SW 1271 (cell line): ENCODE measurements at regions not wholly inside any gene's neighbourhood (a gene's known extent, or its start where the extent isn't known, plus 50 kb on each side); places are given as distances from the start of the nearest gene placed in this dataset.

Source experiments
- DNase-seq, 2 experiments: peaks; one replicate each; lab custom pipeline; 2025; lab: John Stamatoyannopoulos, UW

DNA sequence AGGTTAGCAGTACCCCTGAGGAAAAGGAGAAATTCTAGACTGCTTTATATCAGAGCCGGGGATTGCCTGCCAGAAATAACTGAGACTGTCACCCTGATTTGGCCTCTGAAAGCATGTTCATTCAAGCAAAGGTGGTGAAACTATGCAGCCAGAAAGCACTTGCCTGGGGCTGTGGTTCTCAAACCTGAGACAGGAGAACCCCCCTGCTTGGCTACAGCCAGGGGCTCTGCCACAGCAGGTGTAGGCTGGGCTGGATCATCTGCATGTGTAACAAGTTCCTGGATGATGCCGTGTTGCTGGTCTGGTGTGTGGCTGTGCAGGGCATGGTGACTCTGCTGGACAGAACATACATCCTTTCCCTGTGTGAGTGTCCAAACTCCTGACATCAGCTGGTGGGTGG is 157.8 kb downstream of the NXNL2 start:
- no peak for DNase-seq

DNA sequence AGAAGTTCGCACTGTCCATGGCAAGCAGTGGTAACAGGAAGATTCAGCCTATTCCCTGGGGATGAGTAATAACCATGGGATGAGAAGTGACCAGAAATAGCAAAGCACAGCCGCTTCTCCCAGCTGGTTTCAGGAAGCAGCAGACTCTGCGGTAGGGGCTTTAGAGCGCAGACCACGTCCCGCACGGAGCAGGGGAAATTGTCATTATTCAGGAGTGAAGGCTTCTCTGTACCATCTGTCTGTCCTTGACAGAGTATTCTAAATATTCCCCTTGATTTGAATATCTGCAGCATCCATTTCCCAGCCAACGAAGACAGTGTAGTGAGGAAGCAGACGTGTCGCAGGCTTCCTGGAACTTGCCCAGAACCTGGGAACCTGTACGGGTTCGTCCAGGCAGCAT is 159.6 kb downstream of the NXNL2 start:
- DNase-seq: no peak

DNA sequence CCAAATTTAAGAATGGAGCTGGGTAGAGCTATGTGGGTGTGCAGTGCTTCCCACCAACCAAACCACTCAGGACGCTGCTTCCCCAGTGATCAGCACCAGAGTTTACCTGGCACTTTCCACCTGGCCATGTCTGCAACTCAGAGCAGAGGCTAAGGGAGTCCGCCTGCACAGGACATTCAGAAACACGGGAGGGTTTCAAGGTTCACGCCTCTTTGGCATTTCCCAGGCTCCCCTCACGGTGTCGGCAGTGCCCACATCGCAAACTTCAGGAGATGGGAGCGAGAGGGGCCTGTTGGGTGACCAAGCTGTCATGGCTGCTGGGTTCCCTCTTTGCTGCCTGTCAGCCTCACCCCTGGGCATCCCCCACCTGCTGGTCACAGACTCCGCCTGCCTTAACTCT is 161.5 kb downstream of the NXNL2 start:
- no peak for DNase-seq

GRCh38 chr9:88697764-88698432 is 162.9 kb downstream of the NXNL2 start:
- no peak for DNase-seq

- no peak for DNase-seq
These were observed 168.0 kb downstream of the NXNL2 start for GRCh38 chr9:88702985-88703384.

GRCh38 chr9:88706193-88707113 is 171.5 kb downstream of the NXNL2 start:
- no peak for DNase-seq

GRCh38 chr9:88710449-88710848 is 175.5 kb downstream of the NXNL2 start:
- DNase-seq: no peak

DNA sequence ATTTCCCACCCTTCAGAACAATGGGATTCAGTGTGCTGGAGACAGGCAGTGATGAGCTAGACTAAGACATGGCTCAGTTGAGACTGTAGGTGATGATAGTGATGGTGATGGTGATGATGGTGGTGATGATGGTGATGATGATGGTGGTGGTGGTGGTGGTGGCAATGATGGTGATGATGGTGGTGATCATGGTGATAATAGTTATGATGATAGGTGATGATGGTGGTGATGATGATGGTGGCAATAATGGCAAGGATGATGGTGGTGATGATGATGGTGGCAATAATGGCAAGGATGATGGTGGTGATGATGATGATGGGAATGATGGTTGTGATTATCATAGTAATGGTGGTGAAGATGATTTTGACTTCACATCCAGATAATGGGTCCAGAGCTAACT is 176.7 kb downstream of the NXNL2 start:
- no peak for DNase-seq

DNA sequence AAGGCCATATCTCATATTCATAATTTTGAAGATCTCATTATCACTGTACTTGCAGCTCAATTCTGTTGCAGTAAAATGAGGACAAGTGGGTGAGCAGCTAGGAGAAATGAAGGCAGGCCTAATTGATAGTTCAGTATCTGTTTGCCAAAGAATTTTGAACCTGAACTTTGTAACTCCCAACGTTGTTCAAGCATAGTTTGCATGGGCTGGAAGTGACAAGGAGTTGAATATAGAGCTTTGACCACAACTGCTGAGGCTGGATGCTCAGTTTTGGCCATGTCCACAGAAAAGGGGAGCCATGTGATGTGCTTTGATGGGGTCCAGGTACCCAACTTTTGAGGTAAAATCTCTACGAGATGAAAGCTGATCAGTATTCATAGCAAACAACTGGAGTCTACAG is 177.5 kb downstream of the NXNL2 start:
- no peak for DNase-seq

DNA sequence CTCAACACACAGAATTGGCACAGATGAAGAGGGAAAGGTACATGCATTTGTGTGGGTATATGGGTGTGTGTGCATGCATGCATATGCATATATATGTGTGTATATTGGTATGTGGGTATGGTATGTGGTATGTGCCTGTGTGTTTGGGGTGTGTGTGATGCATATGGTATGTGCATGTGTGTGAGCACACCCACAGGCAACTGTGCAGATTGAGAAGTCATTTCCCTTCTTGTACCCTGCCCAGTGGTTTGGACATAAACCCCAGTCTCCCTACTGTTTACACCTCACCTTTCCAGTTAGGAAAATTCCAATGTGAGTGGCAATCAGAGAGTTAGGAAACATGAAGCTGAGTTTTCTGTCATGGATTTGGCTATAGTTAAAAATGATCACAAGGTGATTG is 178.0 kb downstream of the NXNL2 start:
- DNase-seq: no peak

- DNase-seq: no peak
These were observed 181.8 kb downstream of the NXNL2 start for GRCh38 chr9:88716596-88717290.

- no peak for DNase-seq
These were observed 186.0 kb downstream of the NXNL2 start for GRCh38 chr9:88721025-88721424.

GRCh38 chr9:88721495-88722279 is 186.7 kb downstream of the NXNL2 start:
- DNase-seq: no peak

GRCh38 chr9:88722753-88723152 is 187.8 kb downstream of the NXNL2 start:
- DNase-seq: peak in 1 of 2 experiments; percentile 19

DNA sequence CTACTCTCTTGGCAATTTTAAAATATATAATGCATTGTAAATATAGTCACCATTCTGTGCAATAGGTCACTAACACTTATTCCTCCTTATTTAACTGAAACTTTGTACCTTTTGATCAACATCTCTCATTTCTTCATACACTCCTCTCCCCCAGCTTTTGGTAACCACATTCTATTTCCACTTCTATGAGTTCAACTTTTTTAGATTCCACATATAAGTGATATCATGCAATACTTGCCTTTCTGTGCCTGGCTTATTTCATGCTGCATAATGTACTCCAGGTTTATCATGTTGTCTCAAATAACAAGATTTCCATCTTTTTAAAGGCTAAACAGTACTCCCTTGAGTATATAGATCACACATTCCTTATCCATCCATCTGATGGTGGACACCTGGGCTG is 188.8 kb downstream of the NXNL2 start:
- no peak for DNase-seq

DNA sequence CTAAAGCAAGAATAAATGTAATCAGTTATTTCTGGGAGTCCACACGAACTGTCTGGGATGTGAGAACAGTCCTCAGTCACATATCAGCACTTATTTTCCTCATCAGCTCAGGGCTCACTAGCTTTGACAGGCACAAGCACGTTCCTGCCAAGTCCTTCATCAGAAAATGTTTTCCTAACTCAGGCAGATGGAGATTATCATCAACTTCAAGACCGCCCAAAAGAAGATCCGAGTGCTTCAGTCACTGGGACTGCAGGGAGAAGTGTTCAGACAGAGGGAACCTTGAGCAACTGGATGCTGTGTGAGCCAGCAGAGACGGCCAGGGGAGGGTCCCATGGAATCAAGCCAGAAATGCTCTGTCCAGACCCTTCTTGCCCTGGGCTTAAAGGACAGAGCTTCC is 189.4 kb downstream of the NXNL2 start:
- DNase-seq: no peak

DNA sequence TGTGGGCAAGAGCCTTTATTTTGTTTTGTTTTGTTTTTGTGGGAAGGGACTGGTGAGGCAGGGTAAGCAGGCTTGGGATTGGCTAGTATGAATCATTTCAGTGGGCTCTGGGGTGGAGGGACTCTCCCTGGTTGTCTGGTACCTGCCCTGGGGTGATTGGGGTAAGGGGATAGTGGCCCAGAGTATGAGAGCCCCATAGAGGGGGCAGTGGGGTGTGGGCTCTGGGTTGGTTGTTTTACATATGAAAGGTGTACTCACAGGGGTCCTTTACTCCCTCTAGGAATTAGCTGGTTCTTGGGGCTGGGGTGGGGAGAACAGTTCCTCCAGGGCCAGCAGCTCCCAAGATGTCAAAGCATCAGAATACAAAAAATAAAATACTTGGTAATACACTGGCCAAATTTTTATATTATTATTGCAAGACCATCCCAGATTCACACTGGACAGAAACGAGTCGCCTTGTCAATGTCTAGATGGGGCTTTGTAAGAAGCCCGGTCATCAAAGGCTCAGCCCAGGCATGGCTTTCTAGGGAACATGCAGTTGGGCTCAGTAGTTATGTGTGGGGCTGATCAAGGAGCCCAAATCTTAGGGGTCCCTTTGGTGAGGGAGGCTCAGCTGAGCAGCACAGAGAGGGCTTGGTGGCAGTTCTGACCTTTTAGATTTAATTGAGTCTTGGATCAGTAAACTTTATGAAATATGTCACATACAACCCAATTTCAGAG is 190.5 kb downstream of the NXNL2 start:
- no peak for DNase-seq

DNA sequence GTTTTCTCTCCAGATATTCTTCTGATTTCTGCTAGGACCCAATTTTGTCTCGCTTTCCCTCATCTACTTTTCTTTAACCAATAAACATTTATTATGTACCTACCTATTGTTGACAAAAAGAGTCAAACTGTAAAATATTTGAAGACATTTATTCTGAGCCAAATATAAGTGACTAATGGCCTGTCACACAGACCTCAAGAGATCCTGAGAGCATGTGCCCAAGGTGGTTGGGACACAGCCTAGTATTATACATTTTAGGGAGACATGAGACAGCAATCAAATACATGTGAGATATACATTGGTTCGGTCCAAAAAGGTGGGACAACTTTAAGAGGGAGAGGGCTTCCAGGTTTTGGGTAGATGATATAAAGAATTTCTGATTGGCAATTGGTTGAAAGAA is 191.8 kb downstream of the NXNL2 start:
- DNase-seq: no peak

DNA sequence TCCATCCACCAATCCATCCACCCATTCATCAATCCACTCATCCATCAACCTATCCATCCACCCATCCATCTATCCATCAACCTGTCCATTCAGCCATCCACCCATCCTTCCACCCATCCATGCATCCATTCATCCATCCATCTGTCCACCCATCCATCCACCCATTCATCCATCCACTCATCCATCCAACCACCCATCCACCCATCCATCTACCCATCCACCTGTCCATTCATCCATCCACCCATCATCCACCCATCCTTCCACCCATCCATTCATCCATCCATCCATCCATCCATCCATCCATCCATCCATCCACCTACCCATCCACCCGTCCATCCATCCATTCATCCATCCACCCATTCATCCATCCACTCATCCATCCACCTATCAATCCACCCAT is 195.8 kb downstream of the NXNL2 start:
- no peak for DNase-seq

DNA sequence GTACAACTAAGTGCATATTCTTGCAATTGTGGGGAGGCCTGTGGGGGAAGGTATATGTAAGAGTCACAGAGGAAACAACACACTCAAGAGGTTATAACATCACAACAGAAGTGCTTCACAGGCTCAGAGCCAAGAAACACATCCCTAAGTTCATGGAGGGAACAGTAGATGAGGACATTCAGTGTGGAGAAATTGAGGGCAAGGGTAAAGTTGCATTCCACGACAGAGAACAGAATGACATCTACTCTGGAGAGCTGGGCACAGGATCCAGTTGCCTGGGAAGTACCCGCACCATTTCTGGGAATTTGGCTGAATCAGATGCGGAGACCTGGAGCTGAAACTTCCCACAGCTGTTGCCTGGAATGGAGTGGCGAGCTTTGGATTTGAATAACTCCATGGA is 197.2 kb downstream of the NXNL2 start:
- no peak for DNase-seq

DNA sequence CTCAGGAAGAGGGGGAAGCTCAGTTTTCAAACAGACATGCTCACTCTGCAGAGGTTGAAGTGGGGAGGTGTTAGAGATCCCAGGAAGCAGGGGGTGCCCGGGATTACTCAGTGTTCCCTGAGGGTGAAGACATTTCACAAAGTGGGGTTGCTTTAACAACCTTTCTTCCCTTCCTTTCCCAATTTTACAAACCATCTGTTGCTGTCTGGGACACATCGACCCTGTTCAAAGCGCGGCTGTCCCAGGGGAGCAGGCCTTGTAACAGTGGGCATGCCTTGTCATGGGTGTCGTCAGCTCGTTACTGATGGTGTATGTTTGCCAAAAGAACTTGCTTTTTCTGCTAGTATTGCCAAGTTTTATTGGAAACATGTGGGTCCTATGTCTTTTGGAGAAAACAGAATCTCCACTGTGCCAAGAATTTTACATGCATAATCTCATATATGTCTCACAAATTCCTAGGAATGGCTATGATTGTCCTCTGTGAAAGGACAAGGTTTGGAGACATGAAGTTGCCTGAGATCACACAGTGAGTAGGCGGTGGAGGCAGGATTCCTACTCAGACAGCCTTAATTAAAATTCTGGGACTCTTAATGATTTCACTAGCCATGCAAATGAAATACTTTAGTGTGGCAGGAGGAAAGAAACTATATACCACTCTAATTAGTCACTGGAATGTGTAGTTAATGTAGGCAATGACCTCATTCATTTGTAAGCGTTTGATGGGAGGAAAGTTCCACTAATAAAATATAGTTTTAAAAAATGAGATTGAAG is 198.9 kb downstream of the NXNL2 start:
- DNase-seq: no peak
